ENCODE measurements at regions not wholly inside any gene's neighbourhood (a gene's known extent, or its start where the extent isn't known, plus 50 kb on each side); places are given as distances from the start of the nearest gene placed in this dataset.

- peaks cover 2 to 20% (median 9%) of the 10 kb centered on the region in 4 experiments; a peak in 5 of 7 replicates for H3K4me1 ChIP-seq (replicated peaks in 1 of 4; ENCODE audit: control insufficient read depth in 3 of 4, insufficient read depth in 4 of 4, low read length in 3 of 4)
- H3K9ac ChIP-seq (replicated peaks in 1 of 4; ENCODE audit: extremely low read depth in 1 of 4, low read depth in 3 of 4, low read length in 3 of 4): no peak overlapping the region
- H3K4me3 ChIP-seq (ENCODE audit: extremely low read depth in 1 of 4, insufficient read depth in 2 of 4, low read depth in 3 of 4, low read length in 4 of 4): no peak overlapping the region
- POLR2A ChIA-PET (ENCODE audit: partially characterized antibody): no interaction called here
- no peak overlapping the region for H4K8ac ChIP-seq (ENCODE audit: extremely low read depth, insufficient read depth, low read length)
- H4K5ac ChIP-seq (ENCODE audit: insufficient read length, low read depth, low read length): no peak overlapping the region
- no peak overlapping the region for H3K56ac ChIP-seq (replicated peaks; ENCODE audit: insufficient read length, low read depth, low read length)
- no peak overlapping the region for H2BK12ac ChIP-seq (ENCODE audit: low read depth, low read length)
- no peak overlapping the region for H2BK5ac ChIP-seq (ENCODE audit: low read depth, low read length)
- no peak overlapping the region for H3K23ac ChIP-seq (ENCODE audit: insufficient read length)
- H3K79me1 ChIP-seq (ENCODE audit: low read depth, low read length): no peaks in the 10 kb centered on the region
- no peak overlapping the region for H3K4me2 ChIP-seq (ENCODE audit: insufficient read depth in 1 of 2, low read depth in 2 of 2, low read length in 2 of 2)
- no peak overlapping the region for H3K18ac ChIP-seq (ENCODE audit: extremely low read depth, low read length)
- CTCF ChIA-PET (ENCODE audit: partially characterized antibody): interaction anchor here (0.6 to 6.7 kb wide), 3 partner anchors 11 to 50 kb away, joined by 3 to 44 read pairs (median 3); no protein-coding TSS in a partner anchor
- no peak overlapping the region for H2BK15ac ChIP-seq (ENCODE audit: low read length)
- H2BK20ac ChIP-seq (ENCODE audit: low read length): no peak overlapping the region
- no peaks in the 10 kb centered on the region for H3K23me2 ChIP-seq (ENCODE audit: low read depth, low read length)
- H2BK120ac ChIP-seq (replicated peaks; ENCODE audit: low read depth, low read length): no peak overlapping the region
- TF ChIP-seq SIX5 (IDR thresholded peaks at IDR 0.05; ENCODE audit: low read depth, low read length) (no peak), RNF2 (IDR thresholded peaks at IDR 0.05; ENCODE audit: borderline replicate concordance, low read depth, low read length, missing control alignments, poor library complexity, severe bottlenecking) (no peak), RFX5 (IDR thresholded peaks at IDR 0.05; ENCODE audit: borderline replicate concordance, low read depth, low read length) (no peak), POLR2AphosphoS5 (IDR thresholded peaks at IDR 0.05; ENCODE audit: low read depth, low read length) (no peak), SAP30 (IDR thresholded peaks at IDR 0.05; ENCODE audit: insufficient read depth, insufficient replicate concordance, low read length) (no peak), USF2 (IDR thresholded peaks at IDR 0.05; ENCODE audit: low read length) (no peak), RBBP5 (IDR thresholded peaks at IDR 0.05; ENCODE audit: borderline replicate concordance, low read depth, low read length) (no peak), GTF2F1 (IDR thresholded peaks at IDR 0.05; ENCODE audit: borderline replicate concordance, low read depth, low read length) (no peak)
- no peak overlapping the region for H2AK5ac ChIP-seq (ENCODE audit: low read depth, low read length)
- H4K91ac ChIP-seq (replicated peaks; ENCODE audit: insufficient read length, low read length): no peak overlapping the region
- H3K79me2 ChIP-seq (ENCODE audit: control insufficient read depth in 1 of 2, insufficient read depth in 2 of 2, low read length in 2 of 2): no peaks in the 10 kb centered on the region
- H3K36me3 ChIP-seq (ENCODE audit: control insufficient read depth in 2 of 4, insufficient read depth in 4 of 4, low read length in 3 of 4): no peaks in the 10 kb centered on the region
- H3K4ac ChIP-seq (replicated peaks; ENCODE audit: insufficient read length, low read depth, low read length): no peak overlapping the region
- H4K20me1 ChIP-seq (replicated peaks in 1 of 2; ENCODE audit: control insufficient read depth in 1 of 2, insufficient read depth in 2 of 2, low read length in 2 of 2): no peaks in the 10 kb centered on the region
- H3K27me3 ChIP-seq (replicated peaks in 1 of 4; ENCODE audit: control insufficient read depth in 3 of 4, extremely low read depth in 1 of 4, insufficient read depth in 3 of 4, low read length in 3 of 4): no peaks in the 10 kb centered on the region
- H3K9me3 ChIP-seq (ENCODE audit: insufficient read depth in 2 of 2, low read depth in 1 of 2, low read length in 1 of 2): no peaks in the 10 kb centered on the region
- DNase-seq (ENCODE audit: low read depth in 1 of 2, low spot score in 2 of 2) (no peak), FAIRE-seq (no peak)
- H3K14ac ChIP-seq (ENCODE audit: insufficient read length): no peak overlapping the region
- H3K27ac ChIP-seq (ENCODE audit: low read depth, low read length): no peak overlapping the region
- no peak overlapping the region for H2AFZ ChIP-seq (ENCODE audit: low read length)
Observed at GRCh38 chr1:96583903-96584302, 137.7 kb upstream of the PTBP2 start.

All from H1 (cell line).